ENCODE measurements at regions not wholly inside any gene's neighbourhood (a gene's known extent, or its start where the extent isn't known, plus 50 kb on each side); places are given as distances from the start of the nearest gene placed in this dataset.

DNA sequence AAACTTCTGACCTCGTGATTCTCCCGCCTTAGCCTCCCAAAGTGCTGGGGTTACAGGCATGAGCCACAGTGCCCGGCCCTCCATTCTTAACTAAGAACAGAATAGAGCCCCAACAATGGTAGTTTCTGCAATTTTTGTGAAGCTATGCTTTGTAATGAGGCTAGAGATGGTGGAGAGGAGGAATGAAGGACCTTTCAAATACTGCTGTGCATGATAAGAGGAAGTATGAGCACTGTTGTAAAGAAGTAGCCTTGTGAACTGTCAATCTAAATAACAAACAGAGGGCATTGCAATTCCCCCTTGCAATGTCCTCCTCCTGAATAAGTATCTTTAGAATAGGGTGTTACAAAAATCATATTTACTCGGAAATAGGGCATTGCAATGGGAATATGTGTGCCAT lies 70.2 kb downstream of the EVX1 start:
- ChIA-PET POLR2A (no interaction called here), CTCF (no interaction called here)
- H3K9me3 Mint-ChIP-seq: no peaks in the 10 kb centered on the region
- intact Hi-C loops (cut with micrococcal nuclease): no loop called here
- H3K36me3 Mint-ChIP-seq (ENCODE audit: low read depth): no peaks in the 10 kb centered on the region
- ATAC-seq (ENCODE audit: low read depth): no peak
- no peak overlapping the region for H3K4me3 Mint-ChIP-seq
- no peak overlapping the region for H3K27ac Mint-ChIP-seq
- TF ChIP-seq, protein P1, sequence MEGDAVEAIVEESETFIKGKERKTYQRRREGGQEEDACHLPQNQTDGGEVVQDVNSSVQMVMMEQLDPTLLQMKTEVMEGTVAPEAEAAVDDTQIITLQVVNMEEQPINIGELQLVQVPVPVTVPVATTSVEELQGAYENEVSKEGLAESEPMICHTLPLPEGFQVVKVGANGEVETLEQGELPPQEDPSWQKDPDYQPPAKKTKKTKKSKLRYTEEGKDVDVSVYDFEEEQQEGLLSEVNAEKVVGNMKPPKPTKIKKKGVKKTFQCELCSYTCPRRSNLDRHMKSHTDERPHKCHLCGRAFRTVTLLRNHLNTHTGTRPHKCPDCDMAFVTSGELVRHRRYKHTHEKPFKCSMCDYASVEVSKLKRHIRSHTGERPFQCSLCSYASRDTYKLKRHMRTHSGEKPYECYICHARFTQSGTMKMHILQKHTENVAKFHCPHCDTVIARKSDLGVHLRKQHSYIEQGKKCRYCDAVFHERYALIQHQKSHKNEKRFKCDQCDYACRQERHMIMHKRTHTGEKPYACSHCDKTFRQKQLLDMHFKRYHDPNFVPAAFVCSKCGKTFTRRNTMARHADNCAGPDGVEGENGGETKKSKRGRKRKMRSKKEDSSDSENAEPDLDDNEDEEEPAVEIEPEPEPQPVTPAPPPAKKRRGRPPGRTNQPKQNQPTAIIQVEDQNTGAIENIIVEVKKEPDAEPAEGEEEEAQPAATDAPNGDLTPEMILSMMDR (IDR thresholded peaks at IDR 0.05): no peak
- peaks cover 21% of the 10 kb centered on the region for H3K27me3 Mint-ChIP-seq
- DNase-seq: no peak
- H3K4me1 Mint-ChIP-seq: no peaks in the 10 kb centered on the region

DNA sequence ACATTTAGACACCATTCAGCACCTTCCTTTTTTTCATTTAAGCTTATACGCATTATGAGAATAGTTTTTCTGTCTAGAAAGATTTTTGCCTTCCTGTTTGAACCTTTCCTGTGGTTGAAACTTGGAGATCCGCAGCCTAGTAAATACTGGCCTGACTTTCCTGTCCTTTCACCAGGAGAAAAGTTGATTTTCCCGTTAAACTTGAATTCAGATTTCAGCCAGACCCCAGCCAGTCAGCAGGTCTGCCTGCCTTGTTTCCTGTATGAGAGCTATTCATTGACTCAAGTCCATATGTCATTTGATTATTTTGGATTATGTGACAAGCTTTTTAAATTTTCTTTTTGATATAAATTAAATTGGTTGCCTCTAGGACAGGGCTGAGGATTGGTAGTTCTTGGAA lies 71.5 kb downstream of the EVX1 start:
- peaks cover 6% of the 10 kb centered on the region for H3K9me3 Mint-ChIP-seq
- no peak overlapping the region for H3K4me3 Mint-ChIP-seq
- ATAC-seq (ENCODE audit: low read depth): no peak
- H3K4me1 Mint-ChIP-seq: no peaks in the 10 kb centered on the region
- intact Hi-C loops (cut with micrococcal nuclease): no loop called here
- ChIA-PET POLR2A (no interaction called here), CTCF (no interaction called here)
- H3K36me3 Mint-ChIP-seq (ENCODE audit: low read depth): no peaks in the 10 kb centered on the region
- peaks cover 21% of the 10 kb centered on the region for H3K27me3 Mint-ChIP-seq
- no peak overlapping the region for H3K27ac Mint-ChIP-seq
- no peak for DNase-seq
- TF ChIP-seq, protein P1 (IDR thresholded peaks at IDR 0.05): no peak

DNA sequence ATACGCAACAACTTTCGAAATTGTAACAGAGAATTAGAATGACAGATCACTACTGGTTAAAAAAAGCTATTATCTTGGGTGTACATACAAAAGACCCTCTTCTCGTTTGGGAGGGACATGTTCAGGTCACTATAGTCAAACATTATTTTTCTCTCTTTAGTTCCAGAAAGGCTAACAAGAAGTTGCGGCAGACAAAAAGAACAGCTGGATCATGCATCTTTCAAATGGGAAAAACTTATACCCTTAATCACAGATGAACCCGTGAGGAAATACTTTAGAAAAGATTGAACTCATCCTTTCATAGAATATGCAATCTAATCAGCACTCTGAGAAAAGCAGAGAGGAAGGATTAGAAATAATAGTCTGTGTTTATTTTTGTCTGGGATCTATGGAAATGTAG lies 72.5 kb downstream of the EVX1 start:
- ATAC-seq (ENCODE audit: low read depth): no peak
- H3K9me3 Mint-ChIP-seq: peaks cover 12% of the 10 kb centered on the region
- intact Hi-C loops (cut with micrococcal nuclease): no loop called here
- ChIA-PET POLR2A (no interaction called here), CTCF (no interaction called here)
- DNase-seq: no peak
- no peak overlapping the region for H3K27ac Mint-ChIP-seq
- no peaks in the 10 kb centered on the region for H3K36me3 Mint-ChIP-seq (ENCODE audit: low read depth)
- H3K27me3 Mint-ChIP-seq: peaks cover 21% of the 10 kb centered on the region
- TF ChIP-seq, protein P1 (IDR thresholded peaks at IDR 0.05): no peak
- H3K4me3 Mint-ChIP-seq: no peak overlapping the region
- H3K4me1 Mint-ChIP-seq: no peaks in the 10 kb centered on the region

DNA sequence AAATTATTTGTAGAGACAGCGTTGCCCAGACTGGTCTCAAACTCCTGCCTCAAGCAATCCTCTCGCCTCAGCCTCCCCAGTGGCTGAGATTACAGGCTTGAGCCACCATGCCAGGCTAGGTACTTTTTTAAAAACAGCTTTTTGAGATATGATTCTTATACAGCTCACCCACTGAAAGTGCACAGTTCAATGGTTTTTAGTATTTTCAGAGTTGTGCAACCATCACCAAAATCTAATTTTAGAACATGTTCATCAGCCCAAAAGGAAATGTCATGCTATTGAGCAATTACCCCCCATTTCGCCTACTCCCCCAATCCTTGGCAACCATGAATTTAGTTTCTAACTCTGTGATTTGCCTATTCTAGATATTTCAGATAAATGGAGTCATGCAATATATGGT lies 73.7 kb downstream of the EVX1 start:
- Mint-ChIP-seq H3K27me3 (peaks cover 19% of the 10 kb centered on the region), H3K4me1 (no peaks in the 10 kb centered on the region), H3K4me3 (no peak overlapping the region), H3K36me3 (ENCODE audit: low read depth) (no peaks in the 10 kb centered on the region), H3K9me3 (peaks cover 12% of the 10 kb centered on the region), H3K27ac (no peak overlapping the region)
- DNase-seq (no peak), ATAC-seq (ENCODE audit: low read depth) (no peak)
- ChIA-PET CTCF (no interaction called here), POLR2A (no interaction called here)
- TF ChIP-seq, protein P1 (IDR thresholded peaks at IDR 0.05): no peak
- intact Hi-C loops (cut with micrococcal nuclease): no loop called here

DNA sequence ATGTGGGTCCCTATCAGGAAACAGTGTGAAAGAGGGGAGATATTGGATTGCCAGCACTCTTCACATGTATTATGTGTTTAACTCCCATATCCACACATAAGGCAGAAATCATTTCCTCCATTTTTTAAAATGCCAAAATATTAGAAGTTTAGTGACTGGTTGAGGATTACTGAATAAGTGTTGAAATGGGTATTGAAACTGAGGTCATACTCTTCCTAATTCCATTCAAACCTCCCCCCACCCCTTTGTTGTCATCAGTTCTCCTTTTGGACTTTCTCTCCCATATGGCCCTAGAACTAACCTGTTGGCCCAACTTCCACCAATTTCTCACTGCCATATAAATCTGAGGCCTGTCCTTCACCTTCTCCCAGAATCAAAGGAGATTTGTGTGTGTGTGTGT lies 81.6 kb downstream of the EVX1 start:
- Mint-ChIP-seq H3K9me3 (peaks cover 4% of the 10 kb centered on the region), H3K27me3 (peaks cover 15% of the 10 kb centered on the region), H3K36me3 (ENCODE audit: low read depth) (no peaks in the 10 kb centered on the region), H3K27ac (no peak overlapping the region), H3K4me1 (no peaks in the 10 kb centered on the region), H3K4me3 (no peak overlapping the region)
- POLR2A ChIA-PET: no interaction called here
- ATAC-seq (ENCODE audit: low read depth): no peak
- DNase-seq: no peak
- TF ChIP-seq, protein P1 (IDR thresholded peaks at IDR 0.05): no peak
- CTCF ChIA-PET: no interaction called here
- intact Hi-C loops (cut with micrococcal nuclease): no loop called here
